GM18873 (cell line): ENCODE measurements at regions not wholly inside any gene's neighbourhood (a gene's known extent, or its start where the extent isn't known, plus 50 kb on each side); places are given as distances from the start of the nearest gene placed in this dataset.

Source experiments
- ATAC-seq: cut with Tn5 transposase; IDR thresholded peaks from one replicate; pipeline ENCODE4 v1.9.1; 2021; ENCODE audit warnings: mild to moderate bottlenecking, moderate library complexity, moderate number of reproducible peaks; ENCODE audit not compliant: unreplicated experiment, low FRiP score

- no peak for ATAC-seq
These were observed 869.1 kb downstream of the SLC4A3 start for GRCh38 chr2:220496513-220496912.

GRCh38 chr2:220499225-220499624 lies 871.8 kb downstream of the SLC4A3 start:
- ATAC-seq = no peak

- ATAC-seq = no peak
These were observed 875.1 kb downstream of the SLC4A3 start for GRCh38 chr2:220502539-220502938.

DNA sequence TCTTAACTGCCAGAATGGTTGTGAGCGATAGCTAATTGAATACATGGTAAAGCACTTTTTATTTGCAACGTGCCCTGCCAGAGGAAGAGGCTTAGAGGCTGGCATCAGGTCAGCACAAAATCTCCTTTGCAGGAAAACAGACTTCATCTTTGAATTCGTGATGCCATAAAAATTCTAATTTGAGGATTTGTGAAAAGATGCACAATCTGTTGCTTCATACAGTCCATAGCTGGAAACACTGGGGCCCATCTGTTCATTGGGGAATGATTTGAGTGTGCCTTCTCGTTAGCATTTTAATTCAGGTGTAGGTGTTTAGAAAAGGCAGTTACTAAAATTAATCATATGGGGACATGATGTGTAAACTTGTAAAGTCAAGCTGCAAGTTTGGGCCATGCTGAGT lies 876.0 kb downstream of the SLC4A3 start:
- no peak for ATAC-seq

- ATAC-seq = no peak
These were observed 877.6 kb downstream of the SLC4A3 start for GRCh38 chr2:220504938-220505503.

- no peak for ATAC-seq
These were observed 879.0 kb downstream of the SLC4A3 start for GRCh38 chr2:220506466-220506865.

DNA sequence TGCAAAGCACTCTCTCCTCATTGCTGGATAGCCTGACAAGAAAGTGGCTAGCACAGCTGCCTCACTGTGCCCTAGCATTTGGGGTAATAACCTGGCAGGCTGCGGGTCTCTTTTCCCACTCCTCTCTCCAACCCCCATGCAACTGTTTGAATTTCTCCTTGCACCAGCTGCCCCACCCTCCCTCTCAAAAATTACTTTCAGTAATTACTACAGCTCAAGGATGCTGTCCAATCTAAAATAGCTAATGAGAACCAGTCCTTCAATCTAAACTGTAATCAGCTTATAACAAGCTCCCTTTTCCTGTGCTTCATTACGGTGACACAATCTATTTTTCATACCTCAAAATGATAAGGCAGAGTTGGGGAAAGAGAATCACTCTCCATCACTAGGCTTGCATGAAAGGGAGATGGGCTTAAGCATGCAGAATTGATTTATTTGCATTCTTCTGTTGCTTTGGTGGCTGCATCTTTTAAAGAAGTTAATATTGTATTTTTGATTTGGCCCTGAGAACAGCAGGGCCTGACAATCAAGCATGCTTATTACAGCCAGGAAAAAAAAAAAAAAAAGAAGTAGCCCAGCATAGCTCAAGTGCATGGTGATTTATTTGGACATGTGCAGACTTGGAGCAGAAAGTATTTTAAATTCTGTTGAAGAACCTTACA lies 881.8 kb downstream of the SLC4A3 start:
- no peak for ATAC-seq

GRCh38 chr2:220509966-220510365 lies 882.5 kb downstream of the SLC4A3 start:
- ATAC-seq = no peak

- ATAC-seq = no peak
These were observed 883.2 kb downstream of the SLC4A3 start for GRCh38 chr2:220510668-220511067.

- no peak for ATAC-seq
These were observed 885.0 kb downstream of the SLC4A3 start for GRCh38 chr2:220512419-220512818.

GRCh38 chr2:220513573-220514288 lies 886.3 kb downstream of the SLC4A3 start:
- no peak for ATAC-seq

DNA sequence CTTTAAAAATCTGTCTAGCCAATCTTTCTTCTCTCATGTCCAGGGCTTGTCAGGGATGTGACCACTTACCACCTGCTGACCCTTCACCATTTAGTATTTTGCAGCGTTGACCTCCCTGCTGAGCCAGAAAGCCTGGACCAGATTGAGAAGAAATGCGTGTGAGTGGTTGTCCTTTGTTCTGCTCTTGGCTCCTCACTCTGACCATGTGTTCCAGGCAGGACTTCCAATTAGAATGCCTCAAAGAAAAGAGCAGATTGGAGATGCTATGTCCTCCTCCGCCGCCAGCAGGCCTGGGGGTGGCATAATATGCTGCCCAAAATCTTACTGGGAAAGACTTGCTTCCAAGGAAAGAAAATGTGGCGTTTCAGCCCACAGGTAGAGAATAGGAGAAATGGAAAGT lies 894.1 kb downstream of the SLC4A3 start:
- ATAC-seq = no peak

GRCh38 chr2:220528180-220528675 lies 900.8 kb downstream of the SLC4A3 start:
- ATAC-seq = no peak

GRCh38 chr2:220531216-220531615 lies 903.8 kb downstream of the SLC4A3 start:
- ATAC-seq = no peak

- ATAC-seq = no peak
These were observed 906.1 kb downstream of the SLC4A3 start for GRCh38 chr2:220533485-220533884.

GRCh38 chr2:220539481-220539880 lies 912.1 kb downstream of the SLC4A3 start:
- ATAC-seq = no peak

DNA sequence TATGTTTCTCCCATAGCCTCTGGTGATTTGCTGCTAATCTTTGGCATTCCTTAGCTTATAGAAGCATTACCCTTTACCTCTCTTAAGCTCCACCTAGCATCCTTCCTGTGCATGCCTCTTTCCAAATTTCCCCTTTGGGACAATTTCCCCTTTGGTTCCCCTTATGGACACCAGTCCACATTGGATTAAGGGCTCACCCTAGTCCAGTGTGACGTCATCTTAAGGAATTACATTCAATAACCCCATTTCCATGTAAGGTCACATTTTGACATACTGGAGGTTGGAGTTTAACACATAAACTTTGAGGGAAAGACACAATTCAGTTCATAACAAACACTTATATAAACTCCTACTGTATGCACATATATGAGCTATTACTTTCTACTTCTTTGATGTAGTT lies 916.6 kb downstream of the SLC4A3 start:
- ATAC-seq = no peak

- no peak for ATAC-seq
These were observed 923.7 kb downstream of the SLC4A3 start for GRCh38 chr2:220550995-220551700.

DNA sequence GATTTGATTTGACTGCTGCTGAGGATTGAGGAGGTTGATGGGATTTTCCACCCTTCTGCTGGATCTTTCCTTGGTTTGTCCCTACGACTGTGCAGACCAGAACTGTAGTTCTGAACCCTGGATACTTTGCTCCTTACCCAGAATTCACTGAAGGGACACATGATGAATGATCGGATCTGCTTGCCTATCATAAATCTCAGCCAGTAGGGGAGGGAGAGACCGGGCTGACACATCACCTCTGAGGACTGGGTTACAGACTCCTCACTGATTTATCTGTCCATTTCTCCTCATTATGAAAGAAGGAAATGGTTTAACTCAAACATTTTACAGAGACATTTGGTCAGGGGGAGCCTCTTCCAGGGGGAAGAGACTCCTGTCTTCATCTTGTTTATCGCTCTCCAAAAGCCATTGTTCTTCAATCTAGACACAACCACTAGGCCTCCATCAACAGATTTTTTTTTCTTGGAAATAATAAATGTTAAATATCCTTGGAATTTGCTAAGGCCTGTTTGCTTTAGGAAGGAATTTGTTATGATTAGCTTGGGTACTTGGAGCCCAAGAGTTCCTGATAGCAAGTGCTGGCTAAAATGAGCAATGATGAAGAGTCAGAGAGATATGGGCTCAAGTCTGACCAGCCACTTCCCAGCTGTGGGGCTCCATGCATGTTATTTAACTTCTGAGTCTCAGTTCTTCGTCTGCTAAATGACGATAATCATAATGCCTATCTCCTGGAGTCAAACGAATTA lies 925.5 kb downstream of the SLC4A3 start:
- ATAC-seq = no peak

GRCh38 chr2:220555961-220556630 lies 928.7 kb downstream of the SLC4A3 start:
- no peak for ATAC-seq
